Spleen (tissue), 11 donors: ENCODE measurements at regions not wholly inside any gene's neighbourhood (a gene's known extent, or its start where the extent isn't known, plus 50 kb on each side); places are given as distances from the start of the nearest gene placed in this dataset.

Source experiments
- DNase-seq: peaks from one replicate; pipeline ENCODE4 v3.0.0-alpha.2; 2020
- H3K27ac ChIP-seq, 8 donors: fragments of 200-600 bp; sonication (generic) in 7 of 8; 1 replicate in 4 of 8; 2 replicates in 4 of 8; pipeline versions ENCODE4 v1.5.0 to v1.8.0; 2016 to 2021; ENCODE audit warnings: inconsistent platforms in 4 of 8, mild to moderate bottlenecking in 4 of 8, moderate library complexity in 1 of 8
- H3K27me3 ChIP-seq, 7 donors: fragments of 200-600 bp; sonication (generic) in 6 of 7; replicated peaks in 1 of 7; 1 replicate in 4 of 7; 2 replicates in 3 of 7; pipeline versions ENCODE4 v1.5.0 to v1.8.0; 2016 to 2021; ENCODE audit warnings: inconsistent platforms in 3 of 7, mild to moderate bottlenecking in 1 of 7
- H3K36me3 ChIP-seq, 6 donors: fragments of 200-600 bp; sonication (generic) in 5 of 6; 1 replicate in 4 of 6; 2 replicates in 2 of 6; pipeline versions ENCODE4 v1.5.0 to v1.8.0; 2016 to 2021; ENCODE audit warnings: inconsistent platforms in 2 of 6
- H3K4me1 ChIP-seq, 6 donors: fragments of 200-600 bp; sonication (generic) in 5 of 6; 1 replicate in 3 of 6; 2 replicates in 3 of 6; pipeline versions ENCODE4 v1.5.0 to v1.8.0; 2016 to 2021; ENCODE audit warnings: inconsistent platforms in 3 of 6
- H3K4me3 ChIP-seq, 8 donors: fragments of 200-600 bp; sonication (generic) in 7 of 8; 1 replicate in 4 of 8; 2 replicates in 4 of 8; pipeline versions ENCODE4 v1.5.0 to v1.8.0; 2016 to 2021; ENCODE audit warnings: inconsistent platforms in 4 of 8, mild to moderate bottlenecking in 4 of 8, moderate library complexity in 2 of 8
- H3K9me3 ChIP-seq, 8 donors: fragments of 200-600 bp; sonication (generic) in 7 of 8; 1 replicate in 4 of 8; 2 replicates in 4 of 8; pipeline versions ENCODE4 v1.5.0 to v1.8.0; 2016 to 2021; ENCODE audit warnings: inconsistent platforms in 4 of 8
- POLR2A ChIP-seq, 3 donors: fragments of 450-650 bp; IDR thresholded peaks; one replicate each; pipeline ENCODE4 v1.5.1; 2017; ENCODE audit warnings: antibody characterized with exemption in 3 of 3, mild to moderate bottlenecking in 1 of 3
- POLR2AphosphoS5 ChIP-seq, 3 donors: sonication (generic); formaldehyde crosslinking; IDR thresholded peaks; one replicate each; pipeline ENCODE4 v1.5.1; 2017; ENCODE audit warnings: antibody characterized with exemption in 3 of 3
- WGBS, 5 donors: extraction: QIAGEN DNeasy Blood & Tissue Kit in 3 of 5; methylation state at CpG; one replicate each; pipeline versions ENCODE4 v1.1.5 to v1.1.7; 2013 to 2018; 5-methylcytosine and 5-hydroxymethylcytosine counted together
- intact Hi-C: fragments of 100-400 bp; cut with DNase I; formaldehyde crosslinking; loops from one replicate; pipeline ENCODE4 v1.15.0; 2023; ENCODE audit warnings: low total_unique reads
- TF ChIP-seq, protein P1 (sequence below), 11 experiments: fragments of 200-600 bp in 7 of 11; fragments of 450-650 bp in 4 of 11; sonication (generic) in 4 of 11; IDR thresholded peaks in 8 of 11; conservative IDR thresholded peaks in 3 of 11; 1 replicate in 7 of 11; 2 replicates in 4 of 11; pipeline versions ENCODE4 v1.4.0 to v1.8.0; 2016 to 2021; ENCODE audit warnings: antibody characterized with exemption in 11 of 11, inconsistent platforms in 4 of 11, mild to moderate bottlenecking in 1 of 11
- donor health status: healthy with polysubstance abuse.
- donor health status: DM: no; HTN: no; CAD: no; lungs with moderate emphysema.
- donor health status: DM: no; HTN: no; CAD: no.
- donor health status: Bipolar disorder and iron deficiency.
- donor health status: healthy.
- donor health status: DM: no; HTN: no; CAD: no.
- donor health status: DM: yes; HTN: yes; CAD: no.

DNA sequence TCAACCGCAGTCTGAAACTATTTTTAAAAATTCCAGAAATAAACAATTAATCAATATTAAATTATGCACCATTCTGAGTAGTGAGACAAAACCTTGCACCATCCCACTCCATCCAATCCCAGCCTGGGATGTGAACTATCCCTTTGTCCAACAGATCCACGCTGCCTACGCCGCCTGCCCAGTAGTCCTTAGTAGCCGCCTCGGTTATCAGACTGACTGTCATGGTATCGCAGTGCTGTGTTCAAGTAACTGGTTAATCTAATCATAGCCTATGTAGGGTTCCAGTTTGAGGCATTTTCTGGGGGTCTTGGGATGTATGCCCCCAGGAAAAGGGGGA, 437.7 kb downstream of the HS3ST3B1 start:
- H3K9me3 ChIP-seq = no peaks in the 10 kb centered on the region
- no peak for DNase-seq
- 84 to 93% (median 88%) methylated on average over 7 of the region's 7 CpGs for WGBS, 5 donors
- H3K27me3 ChIP-seq = peaks cover 0 to 6% (median 0%) of the 10 kb centered on the region in 7 donors
- no peak overlapping the region for H3K4me3 ChIP-seq
- no peaks in the 10 kb centered on the region for H3K36me3 ChIP-seq
- intact Hi-C loops = no loop called here
- TF ChIP-seq, protein P1, sequence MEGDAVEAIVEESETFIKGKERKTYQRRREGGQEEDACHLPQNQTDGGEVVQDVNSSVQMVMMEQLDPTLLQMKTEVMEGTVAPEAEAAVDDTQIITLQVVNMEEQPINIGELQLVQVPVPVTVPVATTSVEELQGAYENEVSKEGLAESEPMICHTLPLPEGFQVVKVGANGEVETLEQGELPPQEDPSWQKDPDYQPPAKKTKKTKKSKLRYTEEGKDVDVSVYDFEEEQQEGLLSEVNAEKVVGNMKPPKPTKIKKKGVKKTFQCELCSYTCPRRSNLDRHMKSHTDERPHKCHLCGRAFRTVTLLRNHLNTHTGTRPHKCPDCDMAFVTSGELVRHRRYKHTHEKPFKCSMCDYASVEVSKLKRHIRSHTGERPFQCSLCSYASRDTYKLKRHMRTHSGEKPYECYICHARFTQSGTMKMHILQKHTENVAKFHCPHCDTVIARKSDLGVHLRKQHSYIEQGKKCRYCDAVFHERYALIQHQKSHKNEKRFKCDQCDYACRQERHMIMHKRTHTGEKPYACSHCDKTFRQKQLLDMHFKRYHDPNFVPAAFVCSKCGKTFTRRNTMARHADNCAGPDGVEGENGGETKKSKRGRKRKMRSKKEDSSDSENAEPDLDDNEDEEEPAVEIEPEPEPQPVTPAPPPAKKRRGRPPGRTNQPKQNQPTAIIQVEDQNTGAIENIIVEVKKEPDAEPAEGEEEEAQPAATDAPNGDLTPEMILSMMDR (IDR thresholded peaks at IDR 0.05 in 8 of 11, conservative IDR thresholded peaks at IDR 0.05 in 3 of 11) = no peak
- TF ChIP-seq POLR2A (IDR thresholded peaks at IDR 0.05) = no peak
- no peak for TF ChIP-seq POLR2AphosphoS5 (IDR thresholded peaks at IDR 0.05)
- peak overlapping the region in 6 of 8 donors; percentile 8 to 88 (median 81) for H3K27ac ChIP-seq
- H3K4me1 ChIP-seq = peaks cover 0 to 16% (median 0%) of the 10 kb centered on the region in 6 donors

DNA sequence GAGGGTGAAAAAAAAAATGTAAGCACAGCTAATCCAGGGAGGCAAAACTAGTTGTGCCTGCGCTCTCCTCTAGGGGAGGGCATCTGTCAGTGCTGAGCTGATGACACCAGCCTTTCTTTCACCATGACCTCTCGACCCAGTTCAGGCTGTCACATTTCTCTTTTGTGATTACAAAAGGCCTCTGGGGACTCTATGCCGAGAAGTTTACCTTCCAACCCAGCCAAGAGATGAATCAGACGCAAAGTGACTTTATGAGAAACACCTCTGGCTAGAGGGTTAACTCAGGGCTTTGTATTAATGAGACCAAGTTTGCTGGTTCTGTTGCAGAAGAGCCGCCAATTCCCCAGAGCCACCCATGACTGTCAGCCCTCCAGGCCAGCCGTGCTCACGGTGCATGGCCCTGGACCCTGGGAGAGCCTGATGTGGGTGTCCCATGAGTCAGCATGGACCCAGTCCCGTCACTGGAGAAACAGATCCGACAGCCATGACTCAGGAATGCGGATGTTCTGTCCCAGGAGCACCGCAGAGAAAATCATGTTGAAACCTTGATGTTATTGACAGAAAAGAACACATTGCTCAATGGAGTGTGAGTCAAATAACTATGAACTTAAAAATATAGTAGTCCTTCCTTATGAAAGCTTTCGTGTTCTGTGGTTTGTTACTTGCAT, 437.2 kb downstream of the HS3ST3B1 start:
- Histone ChIP-seq H3K4me3 (no peak overlapping the region), H3K4me1 (peaks cover 0 to 16% (median 0%) of the 10 kb centered on the region in 6 donors), H3K27ac (peak overlapping the region in 7 of 8 donors; percentile 8 to 88 (median 79)), H3K36me3 (no peaks in the 10 kb centered on the region), H3K27me3 (peaks cover 0 to 6% (median 0%) of the 10 kb centered on the region in 7 donors), H3K9me3 (no peaks in the 10 kb centered on the region)
- intact Hi-C loops = no loop called here
- TF ChIP-seq, protein P1 (IDR thresholded peaks at IDR 0.05 in 8 of 11, conservative IDR thresholded peaks at IDR 0.05 in 3 of 11) = peak in 6 of 11 experiments; percentile 11 to 62 (median 41)
- TF ChIP-seq POLR2A (IDR thresholded peaks at IDR 0.05) = no peak
- peak in 2 of 3 donors; percentile 44 to 64 for TF ChIP-seq POLR2AphosphoS5 (IDR thresholded peaks at IDR 0.05)
- DNase-seq = peak; percentile 86
- 48 to 76% (median 56%) methylated on average over 12 of the region's 12 CpGs for WGBS, 5 donors

DNA sequence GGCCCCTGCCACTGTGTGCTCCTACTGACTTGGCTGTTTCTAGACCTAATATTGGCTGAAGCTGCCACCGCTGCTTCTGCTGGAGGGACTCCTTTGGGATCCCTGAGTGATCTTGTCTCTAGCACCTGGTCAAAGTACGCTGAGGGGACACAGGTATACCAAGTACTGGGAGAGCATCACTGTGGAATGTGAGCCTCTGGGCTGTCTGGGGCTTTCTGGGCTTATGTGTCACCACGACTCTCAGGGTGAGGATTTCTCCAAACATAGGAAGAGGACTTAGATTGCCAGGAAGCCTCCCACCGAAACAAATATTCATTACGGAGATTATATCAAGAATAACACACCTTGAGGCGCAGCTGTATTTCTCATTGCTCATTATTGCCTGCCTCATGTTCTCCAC, 435.8 kb downstream of the HS3ST3B1 start:
- Histone ChIP-seq H3K9me3 (no peaks in the 10 kb centered on the region), H3K27me3 (peaks cover 0 to 6% (median 0%) of the 10 kb centered on the region in 7 donors), H3K27ac (peak overlapping the region in 1 of 8 donors; percentile 88), H3K36me3 (no peaks in the 10 kb centered on the region), H3K4me3 (no peak overlapping the region), H3K4me1 (peaks cover 0 to 16% (median 0%) of the 10 kb centered on the region in 6 donors)
- intact Hi-C loops = no loop called here
- 72 to 80% (median 77%) methylated on average over 6 of the region's 6 CpGs for WGBS, 5 donors
- TF ChIP-seq, protein P1 (IDR thresholded peaks at IDR 0.05 in 8 of 11, conservative IDR thresholded peaks at IDR 0.05 in 3 of 11) = no peak
- TF ChIP-seq POLR2AphosphoS5 (IDR thresholded peaks at IDR 0.05) = no peak
- TF ChIP-seq POLR2A (IDR thresholded peaks at IDR 0.05) = no peak
- DNase-seq = no peak

DNA sequence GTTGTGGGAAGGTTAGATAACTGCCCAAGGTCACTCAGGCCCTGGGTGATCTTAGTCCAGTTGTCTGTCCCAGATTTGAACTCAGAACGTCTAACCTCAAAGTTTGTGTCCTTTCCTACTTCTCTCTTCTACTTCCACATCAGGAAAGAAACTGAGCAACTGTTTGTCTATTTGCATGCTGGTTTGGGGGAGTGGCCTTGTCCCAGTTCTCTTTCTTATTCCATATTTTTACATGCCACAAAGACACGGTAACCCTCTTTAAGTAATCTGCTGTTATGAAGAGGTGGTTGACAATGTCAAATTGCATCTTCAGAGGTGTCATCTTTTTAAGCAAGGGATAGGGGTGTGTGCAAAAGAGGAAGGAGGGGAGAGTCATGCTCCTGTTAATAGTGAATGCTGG, 432.5 kb downstream of the HS3ST3B1 start:
- intact Hi-C loops = no loop called here
- DNase-seq = no peak
- TF ChIP-seq POLR2AphosphoS5 (IDR thresholded peaks at IDR 0.05) = no peak
- TF ChIP-seq POLR2A (IDR thresholded peaks at IDR 0.05) = no peak
- TF ChIP-seq, protein P1 (IDR thresholded peaks at IDR 0.05 in 8 of 11, conservative IDR thresholded peaks at IDR 0.05 in 3 of 11) = no peak
- WGBS, 5 donors = 45 to 68% (median 52%) methylated on average over 2 of the region's 2 CpGs
- Histone ChIP-seq H3K27ac (peak overlapping the region in 4 of 8 donors; percentile 18 to 78 (median 46)), H3K9me3 (no peaks in the 10 kb centered on the region), H3K27me3 (no peaks in the 10 kb centered on the region), H3K36me3 (no peaks in the 10 kb centered on the region), H3K4me1 (no peaks in the 10 kb centered on the region), H3K4me3 (no peak overlapping the region)
